Activated T-cell treated with anti-CD3 and anti-CD28 coated beads for 4 hours (primary cell): ENCODE measurements at regions not wholly inside any gene's neighbourhood (a gene's known extent, or its start where the extent isn't known, plus 50 kb on each side); places are given as distances from the start of the nearest gene placed in this dataset.
"Not testable (repeated sequence)": the region's sequence is repeated elsewhere in the genome, so short reads cannot be mapped to it uniquely, and the experiment has no call there.

Source experiments
- DNase-seq: peaks from one replicate; pipeline ENCODE4 v3.0.0-alpha.2; 2020

DNA sequence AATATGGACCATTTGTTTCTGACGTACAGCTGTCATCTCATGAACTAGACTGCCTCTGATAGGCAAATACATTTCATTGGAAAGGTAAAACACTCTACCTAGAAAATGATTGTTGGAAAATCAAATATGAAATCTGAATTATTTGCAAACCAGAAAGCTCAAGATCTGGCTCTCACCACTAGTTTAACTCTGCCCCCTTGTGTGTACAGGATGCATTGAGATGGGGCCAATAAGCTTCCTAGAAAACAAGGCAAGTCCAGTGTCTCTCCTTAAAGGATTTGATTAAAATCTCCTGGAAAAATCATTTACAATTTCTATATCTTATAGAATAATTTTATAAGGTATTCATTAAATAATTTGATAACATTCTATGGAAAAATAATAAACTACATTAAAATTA lies 311.9 kb upstream of the ANKH start:
- DNase-seq, result no peak

- no peak for DNase-seq
Observed at GRCh38 chr5:15170173-15170572, 298.6 kb upstream of the ANKH start.

- no peak for DNase-seq
Observed at GRCh38 chr5:15168358-15168757, 296.8 kb upstream of the ANKH start.

DNA sequence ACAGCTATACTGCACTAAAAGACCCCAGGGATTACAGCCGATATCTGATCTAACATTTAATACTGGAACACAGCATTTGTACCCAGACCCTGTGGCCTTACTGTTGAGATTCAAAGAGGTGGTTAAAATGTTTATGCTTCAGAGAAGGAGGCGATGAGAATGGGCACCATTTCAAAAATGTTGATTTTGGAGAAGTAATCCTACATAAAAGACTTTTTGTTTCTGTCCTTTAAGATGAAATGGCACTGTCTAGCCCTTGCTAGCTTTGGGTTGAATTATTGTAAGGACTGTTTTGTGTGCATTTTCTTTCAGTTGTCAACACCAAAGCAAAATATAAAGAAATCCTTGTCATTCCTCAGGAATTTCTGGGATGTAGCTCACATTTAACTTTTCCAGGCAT lies 288.5 kb upstream of the ANKH start:
- no peak for DNase-seq

- DNase-seq, result no peak
Observed at GRCh38 chr5:15159606-15160005, 288.0 kb upstream of the ANKH start.

DNA sequence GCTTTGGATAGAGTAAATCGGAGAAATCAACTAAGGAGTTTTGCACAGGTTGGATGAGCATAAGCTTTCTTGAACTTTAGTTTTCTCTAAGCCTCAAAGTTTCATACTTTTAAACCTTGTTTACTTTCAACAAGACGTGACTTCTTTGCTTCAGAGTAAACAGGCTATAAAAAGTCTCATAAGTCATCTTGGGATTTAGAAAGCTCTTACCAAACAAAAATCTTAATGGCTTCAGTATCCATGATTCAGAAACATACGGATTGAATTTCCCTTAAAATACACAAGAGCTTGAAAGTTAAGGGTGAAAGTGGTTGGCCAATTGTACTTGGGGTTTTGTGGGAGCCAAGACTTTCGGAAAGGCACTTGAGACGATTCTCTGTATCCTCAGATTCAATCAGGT lies 270.9 kb upstream of the ANKH start:
- no peak for DNase-seq

DNA sequence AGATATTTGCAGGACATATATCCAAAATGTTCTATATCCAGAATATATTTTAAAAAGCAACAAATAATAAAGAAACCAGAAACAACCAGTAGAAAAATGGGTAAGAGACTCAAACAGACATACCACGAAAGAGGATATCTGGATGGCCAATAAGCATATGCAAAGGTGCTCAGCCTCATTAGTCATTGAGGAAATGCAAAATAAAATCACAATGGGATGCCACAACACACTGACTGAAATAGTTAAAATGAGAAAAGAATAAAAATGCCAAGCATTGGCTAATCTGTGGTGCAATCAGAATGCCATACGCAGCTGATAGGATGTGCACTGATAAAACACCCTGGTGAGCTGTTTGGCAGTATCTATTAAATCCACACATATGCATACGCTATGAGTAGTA lies 265.8 kb upstream of the ANKH start:
- DNase-seq, result no peak

GRCh38 chr5:15135661-15136060 lies 264.1 kb upstream of the ANKH start:
- DNase-seq, result no peak

DNA sequence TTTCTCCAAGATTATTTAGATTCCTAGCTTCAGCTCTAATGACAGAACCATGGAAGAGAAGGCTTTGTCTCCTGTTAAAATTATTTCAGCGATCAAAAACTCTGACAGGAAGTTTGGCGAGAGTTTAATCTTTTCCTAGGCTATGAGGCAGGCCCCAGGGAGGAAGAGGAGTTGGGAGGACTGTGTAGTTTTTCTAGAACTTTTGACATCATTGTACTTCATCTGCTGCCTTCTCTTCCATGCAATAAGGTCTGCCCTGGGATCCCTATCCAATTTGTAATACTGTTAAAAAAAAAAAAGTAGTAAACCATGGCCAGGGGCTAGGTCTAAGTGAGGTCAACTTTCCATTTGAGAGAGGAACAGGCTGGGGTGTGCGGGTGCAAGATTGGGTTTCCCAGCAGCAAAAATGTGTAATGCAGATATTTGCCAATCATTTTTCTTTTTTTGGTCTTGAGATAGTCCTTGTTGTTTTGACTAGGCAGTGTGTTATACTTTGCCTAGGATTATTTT lies 261.9 kb upstream of the ANKH start:
- DNase-seq, result no peak

GRCh38 chr5:15132816-15133405 lies 261.3 kb upstream of the ANKH start:
- DNase-seq, result no peak

DNA sequence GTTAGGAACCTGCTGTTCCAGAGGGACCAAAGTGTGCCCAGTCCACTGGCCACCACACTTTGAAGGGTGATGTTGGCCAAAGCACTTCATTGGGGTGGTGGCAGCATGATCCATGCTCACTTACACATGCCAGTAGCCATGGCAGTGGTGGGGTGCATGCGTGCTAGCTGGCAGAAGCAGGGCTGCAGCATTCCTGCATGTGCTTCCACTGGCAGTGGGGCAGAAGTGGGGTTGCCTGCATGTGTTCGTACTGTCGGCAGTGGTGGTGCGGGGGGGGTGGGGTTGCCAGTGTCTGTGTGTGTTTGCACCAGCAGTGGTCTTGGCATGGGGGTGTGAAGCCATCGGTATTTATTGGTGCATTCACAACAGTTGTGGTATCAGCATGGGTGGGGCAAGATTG lies 260.3 kb upstream of the ANKH start:
- DNase-seq, result no peak

DNA sequence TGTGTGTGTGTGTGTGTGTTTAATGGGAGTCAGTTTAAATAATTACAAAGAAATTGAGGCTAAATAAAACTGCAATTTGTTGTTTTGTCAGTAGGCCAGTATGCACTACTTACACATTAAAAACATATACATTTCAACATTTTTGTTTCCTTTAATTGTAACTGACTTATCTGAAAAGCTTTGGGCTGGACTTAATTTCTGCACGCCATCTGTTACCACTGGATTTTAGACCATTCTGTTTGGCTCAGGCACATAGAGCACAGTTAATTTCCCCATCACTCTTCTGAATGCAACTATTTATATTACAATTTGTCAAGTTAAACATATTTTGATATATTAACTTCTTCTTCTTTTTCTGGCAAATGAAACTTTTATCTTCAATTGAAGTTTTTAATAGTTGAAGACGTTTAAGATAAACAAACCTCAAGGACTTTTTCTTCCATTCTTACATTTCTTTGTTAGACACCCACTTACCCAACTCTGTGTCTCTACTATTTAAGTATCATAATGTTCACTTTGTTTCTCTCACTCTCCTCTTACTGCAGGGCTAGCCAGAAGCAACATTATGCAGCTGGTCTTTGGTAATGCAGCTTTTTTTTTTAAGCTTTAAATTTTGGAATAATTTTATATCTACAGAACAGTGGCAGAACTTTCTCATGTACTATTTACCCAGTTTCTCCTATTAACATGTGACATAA lies 253.4 kb upstream of the ANKH start:
- no peak for DNase-seq

DNA sequence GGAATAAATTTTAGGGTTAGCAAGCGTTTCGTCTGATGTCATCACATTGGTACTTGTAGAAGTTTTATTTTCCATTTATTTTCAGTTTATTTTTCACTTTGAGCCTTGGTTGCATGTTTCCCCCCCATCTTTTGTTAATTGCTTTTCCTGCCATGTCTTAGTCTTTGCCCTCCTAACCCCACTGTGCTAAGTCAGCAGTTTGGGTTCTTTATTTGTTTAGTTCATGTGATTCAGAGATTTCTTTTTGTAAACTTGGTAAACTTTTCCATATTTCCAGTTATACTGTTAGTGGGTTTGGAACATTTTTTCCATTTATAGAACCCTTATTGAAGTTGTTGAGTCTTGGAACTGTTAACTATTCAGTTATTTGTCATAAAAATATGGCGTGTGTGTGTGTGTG lies 252.9 kb upstream of the ANKH start:
- no peak for DNase-seq

DNA sequence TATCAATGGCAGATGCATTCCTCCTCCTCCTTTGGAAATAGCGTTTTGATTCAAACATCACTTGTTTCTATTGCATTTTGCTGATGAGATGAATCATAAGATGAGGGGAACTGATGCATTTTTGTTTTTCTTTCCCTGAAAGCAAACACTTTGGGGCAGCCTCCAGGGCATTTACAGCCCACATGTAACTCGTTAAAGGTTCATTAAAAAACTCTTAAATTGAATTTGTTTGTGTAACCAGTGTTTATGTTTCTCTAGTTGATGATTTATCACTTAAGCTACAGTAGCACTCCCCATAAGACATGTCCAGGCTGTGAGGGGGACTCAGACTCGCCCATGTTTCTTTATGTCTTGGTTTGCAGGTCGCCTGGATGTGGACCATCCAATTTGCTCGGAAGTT lies 246.1 kb upstream of the ANKH start:
- no peak for DNase-seq

- DNase-seq, result no peak
Observed at GRCh38 chr5:15116996-15117395, 245.4 kb upstream of the ANKH start.

DNA sequence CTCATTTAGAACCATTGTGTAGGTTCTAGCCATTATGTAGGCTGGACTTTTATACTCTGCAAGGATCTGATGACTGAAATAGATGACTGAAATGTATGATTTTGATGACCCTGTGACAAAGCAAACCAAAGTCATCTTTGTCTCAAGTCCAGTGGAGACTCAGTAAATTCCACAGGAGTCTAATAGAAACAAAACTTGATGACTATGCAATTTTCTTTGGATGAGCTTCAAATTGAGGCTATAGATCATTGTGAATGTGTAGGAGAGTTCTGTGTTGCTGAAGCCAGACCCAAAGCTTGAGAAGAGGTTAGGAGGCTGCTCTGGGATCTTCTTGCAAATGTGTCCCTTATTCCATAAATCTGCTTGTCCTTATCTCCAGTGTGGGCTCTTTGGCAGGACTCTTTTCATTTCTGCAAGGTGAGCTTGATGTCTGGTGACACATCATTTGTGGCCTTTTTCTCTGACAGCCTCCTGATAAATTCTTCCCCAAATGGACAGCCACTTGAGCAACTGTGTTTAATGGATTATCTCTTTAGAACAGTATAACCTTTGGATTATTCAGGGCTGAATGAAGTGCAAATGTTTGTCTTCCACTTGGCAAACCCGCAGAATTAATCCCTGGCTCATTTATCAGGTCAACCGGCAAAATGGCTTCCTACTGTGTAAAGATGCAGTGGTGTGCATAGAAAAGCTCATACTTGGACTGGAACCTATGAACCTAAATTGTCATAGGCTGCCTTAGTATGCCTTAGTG lies 235.1 kb upstream of the ANKH start:
- no peak for DNase-seq

DNA sequence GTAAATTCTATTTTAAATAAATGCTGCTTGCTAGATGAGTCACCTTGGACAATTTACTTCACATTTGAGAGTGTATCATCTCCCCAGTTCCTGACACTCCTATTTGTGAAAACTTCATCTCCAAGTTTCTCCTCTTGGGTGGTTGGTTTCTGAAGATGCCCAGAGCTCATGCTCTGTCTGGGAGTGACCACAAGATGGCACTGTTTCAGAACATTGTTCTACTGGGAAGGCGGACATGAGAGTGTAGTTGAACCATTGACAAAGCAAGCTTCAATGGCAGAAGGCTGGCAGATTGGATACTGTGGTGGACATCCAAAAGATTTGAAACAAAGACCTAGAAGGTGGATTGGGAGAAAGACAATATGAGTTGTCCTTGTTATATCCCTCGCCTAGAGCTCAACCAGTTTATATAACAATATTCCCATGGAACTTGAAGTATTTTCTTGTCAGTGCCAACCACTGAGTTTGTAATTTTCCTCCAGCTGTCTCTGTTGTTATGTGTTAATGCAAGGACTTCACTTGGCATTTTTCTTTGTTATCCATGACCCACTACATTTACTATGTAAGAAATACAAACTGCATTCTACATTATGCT lies 234.3 kb upstream of the ANKH start:
- no peak for DNase-seq

DNA sequence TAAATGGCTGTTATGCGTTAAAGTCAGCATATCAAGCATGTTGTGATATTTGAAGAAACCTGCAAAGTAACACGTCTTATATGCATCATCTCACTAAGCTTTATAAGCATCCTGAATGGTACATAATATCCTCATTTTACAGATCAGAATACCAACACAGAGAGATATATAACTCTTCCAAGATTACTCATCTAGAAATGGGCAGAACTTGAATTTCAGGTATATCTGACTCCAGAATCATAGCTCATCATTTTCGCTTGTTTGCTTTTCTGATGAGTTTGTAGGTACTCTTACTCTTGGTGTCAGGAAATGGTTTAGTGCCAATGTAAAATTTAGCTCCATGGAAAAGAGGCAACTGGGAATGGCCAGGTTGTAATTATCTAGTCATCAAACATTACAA lies 232.3 kb upstream of the ANKH start:
- DNase-seq, result no peak

GRCh38 chr5:15103130-15103529 lies 231.6 kb upstream of the ANKH start:
- DNase-seq, result no peak

GRCh38 chr5:15097552-15097951 lies 226.0 kb upstream of the ANKH start:
- DNase-seq, result no peak

GRCh38 chr5:15096686-15097085 lies 225.1 kb upstream of the ANKH start:
- not testable (repeated sequence) for DNase-seq

- no peak for DNase-seq
Observed at GRCh38 chr5:15092801-15093200, 221.2 kb upstream of the ANKH start.

DNA sequence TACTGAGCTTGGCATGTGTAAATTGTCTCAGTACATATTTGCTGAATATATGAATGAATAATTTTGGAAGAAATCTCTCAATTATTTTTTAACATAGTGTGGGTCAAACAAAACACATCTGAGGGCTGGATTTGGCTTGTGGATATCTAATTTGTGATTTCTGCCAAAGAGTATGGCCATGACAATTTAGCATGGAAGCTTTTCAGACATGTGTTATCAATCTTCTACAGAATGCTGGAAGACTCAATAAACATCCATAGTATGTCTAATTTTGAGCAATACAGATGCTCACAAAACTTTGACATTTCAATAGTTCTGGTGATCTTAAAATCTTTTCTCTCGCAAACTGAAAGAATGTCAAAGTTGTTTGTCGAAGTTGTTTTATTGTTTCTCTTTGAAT lies 214.1 kb upstream of the ANKH start:
- DNase-seq, result no peak

DNA sequence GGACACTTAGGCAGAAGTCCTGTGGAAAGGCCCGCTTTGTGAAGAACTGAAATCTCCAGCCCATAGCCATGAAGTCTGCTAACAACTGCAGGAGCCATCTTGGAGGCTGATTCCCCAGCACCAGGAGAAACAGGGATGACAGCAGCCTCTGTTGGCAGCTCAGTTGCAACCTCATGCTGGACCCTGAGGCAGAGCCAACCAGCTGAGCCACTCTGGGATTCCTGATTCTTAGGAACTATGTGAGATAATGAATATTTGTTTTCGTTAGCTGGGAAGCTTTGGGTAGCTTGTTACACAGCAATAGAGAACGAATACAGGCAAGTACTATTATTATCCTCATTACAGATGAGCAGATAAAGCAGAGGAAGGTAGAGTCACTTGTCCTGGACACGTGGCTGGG lies 210.5 kb upstream of the ANKH start:
- DNase-seq, result no peak
